Esophagus squamous epithelium (tissue), 4 donors: ENCODE measurements at regions not wholly inside any gene's neighbourhood (a gene's known extent, or its start where the extent isn't known, plus 50 kb on each side); places are given as distances from the start of the nearest gene placed in this dataset.

Experiments used
- CTCF ChIP-seq, 6 experiments: fragments of 450-650 bp in 4 of 6; fragments of 200-600 bp in 2 of 6; sonication (generic) in 2 of 6; IDR thresholded peaks; one replicate each; pipeline ENCODE4 v1.5.1; 2016 to 2019; ENCODE audit warnings: antibody characterized with exemption in 6 of 6, mild to moderate bottlenecking in 4 of 6, moderate library complexity in 4 of 6
- POLR2A ChIP-seq, 4 donors: fragments of 450-650 bp; IDR thresholded peaks; one replicate each; pipeline ENCODE4 v1.6.1; 2017; ENCODE audit warnings: antibody characterized with exemption in 4 of 4, mild to moderate bottlenecking in 4 of 4, moderate library complexity in 3 of 4

- TF ChIP-seq CTCF (IDR thresholded peaks at IDR 0.05): no peak
- TF ChIP-seq POLR2A (IDR thresholded peaks at IDR 0.05): no peak
Observed at GRCh38 chr4:53680168-53680567, 88.9 kb upstream of the LNX1 start.
